Chondrocyte (in vitro differentiated cells): ENCODE measurements at regions not wholly inside any gene's neighbourhood (a gene's known extent, or its start where the extent isn't known, plus 50 kb on each side); places are given as distances from the start of the nearest gene placed in this dataset.
"Not testable (repeated sequence)": the region's sequence is repeated elsewhere in the genome, so short reads cannot be mapped to it uniquely, and the experiment has no call there.

Experiments used
- DNase-seq: peaks from one replicate; pipeline ENCODE4 v3.0.0; 2021; ENCODE audit warnings: mixed read lengths, low spot score
- H3K27ac Mint-ChIP-seq: one replicate; pipeline ENCODE4 v1.8.0; 2021; ENCODE audit warnings: mild to moderate bottlenecking, moderate library complexity, mixed read lengths; ENCODE audit not compliant: unreplicated experiment
- H3K27me3 Mint-ChIP-seq: 2 replicates; pipeline ENCODE4 v1.8.0; 2021; ENCODE audit warnings: low read depth, mixed read lengths
- H3K36me3 Mint-ChIP-seq: 2 replicates; pipeline ENCODE4 v1.8.0; 2021; ENCODE audit warnings: low read depth, mixed read lengths
- H3K4me1 Mint-ChIP-seq: 2 replicates; pipeline ENCODE4 v1.8.0; 2021; ENCODE audit warnings: low read depth, mild to moderate bottlenecking, mixed read lengths
- H3K4me3 Mint-ChIP-seq: one replicate; pipeline ENCODE4 v1.8.0; 2021; ENCODE audit warnings: mild to moderate bottlenecking, moderate library complexity, mixed read lengths; ENCODE audit not compliant: unreplicated experiment
- H3K9me3 Mint-ChIP-seq: 2 replicates; pipeline ENCODE4 v1.8.0; 2021; ENCODE audit warnings: low read depth, mixed read lengths
- CTCF ChIP-seq: fragments of 200-600 bp; sonication (generic); IDR thresholded peaks from 2 replicates; pipeline ENCODE4 v1.5.0; 2021; ENCODE audit warnings: antibody characterized with exemption, mild to moderate bottlenecking, moderate library complexity

- no peak for TF ChIP-seq CTCF
- Mint-ChIP-seq H3K9me3 (no peaks in the 10 kb centered on the region), H3K27me3 (peaks cover 2% of the 10 kb centered on the region), H3K4me3 (no peak overlapping the region), H3K4me1 (peaks cover 12% of the 10 kb centered on the region), H3K36me3 (no peaks in the 10 kb centered on the region), H3K27ac (no peak overlapping the region)
- DNase-seq: no peak
Measured at GRCh38 chr1:94350350-94350924, 67.8 kb upstream of the ABCD3 start.

GRCh38 chr1:94349853-94350252 is 68.3 kb upstream of the ABCD3 start:
- no peak for DNase-seq
- Mint-ChIP-seq H3K4me1 (peaks cover 12% of the 10 kb centered on the region), H3K4me3 (no peak overlapping the region), H3K27me3 (no peaks in the 10 kb centered on the region), H3K27ac (no peak overlapping the region), H3K36me3 (no peaks in the 10 kb centered on the region), H3K9me3 (no peaks in the 10 kb centered on the region)
- TF ChIP-seq CTCF: no peak

- peaks cover 12% of the 10 kb centered on the region for H3K4me1 Mint-ChIP-seq
- DNase-seq, H3K4me3 Mint-ChIP-seq, H3K27ac Mint-ChIP-seq, H3K36me3 Mint-ChIP-seq, H3K27me3 Mint-ChIP-seq, H3K9me3 Mint-ChIP-seq: not testable (repeated sequence)
Measured at GRCh38 chr1:94348386-94348785, 69.8 kb upstream of the ABCD3 start.

- H3K4me1 Mint-ChIP-seq: no peaks in the 10 kb centered on the region
- TF ChIP-seq CTCF: no peak
- no peak overlapping the region for H3K27ac Mint-ChIP-seq
- no peaks in the 10 kb centered on the region for H3K27me3 Mint-ChIP-seq
- no peaks in the 10 kb centered on the region for H3K9me3 Mint-ChIP-seq
- H3K4me3 Mint-ChIP-seq: no peak overlapping the region
- H3K36me3 Mint-ChIP-seq: no peaks in the 10 kb centered on the region
- no peak for DNase-seq
Measured at GRCh38 chr1:94345148-94345721, 73.0 kb upstream of the ABCD3 start.

- no peaks in the 10 kb centered on the region for H3K36me3 Mint-ChIP-seq
- H3K4me1 Mint-ChIP-seq: no peaks in the 10 kb centered on the region
- no peak for TF ChIP-seq CTCF
- H3K4me3 Mint-ChIP-seq: no peak overlapping the region
- no peak for DNase-seq
- H3K9me3 Mint-ChIP-seq: no peaks in the 10 kb centered on the region
- no peaks in the 10 kb centered on the region for H3K27me3 Mint-ChIP-seq
- H3K27ac Mint-ChIP-seq: no peak overlapping the region
Measured at GRCh38 chr1:94342416-94342815, 75.8 kb upstream of the ABCD3 start.
